HUES64 (cell line): ENCODE measurements at regions not wholly inside any gene's neighbourhood (a gene's known extent, or its start where the extent isn't known, plus 50 kb on each side); places are given as distances from the start of the nearest gene placed in this dataset.

Experiments
- H3K27ac ChIP-seq: 2 replicates; pipeline ENCODE4 v1.7.0; 2013; ENCODE audit warnings: low read depth, low read length, inconsistent platforms
- H3K27me3 ChIP-seq: 2 replicates; pipeline ENCODE4 v1.6.1; 2013; ENCODE audit warnings: mild to moderate bottlenecking, low read length; ENCODE audit not compliant: insufficient read depth
- H3K36me3 ChIP-seq: 2 replicates; pipeline ENCODE4 v1.6.1; 2013; ENCODE audit warnings: mild to moderate bottlenecking, low read length; ENCODE audit not compliant: insufficient read depth
- H3K4me1 ChIP-seq: 2 replicates; pipeline ENCODE4 v1.6.1; 2013; ENCODE audit warnings: mild to moderate bottlenecking, low read length, moderate library complexity; ENCODE audit not compliant: insufficient read depth
- H3K4me3 ChIP-seq: 2 replicates; pipeline ENCODE4 v1.5.1; 2013; ENCODE audit warnings: mild to moderate bottlenecking, low read length, moderate library complexity
- H3K9ac ChIP-seq: 2 replicates; pipeline ENCODE4 v1.6.1; 2013; ENCODE audit warnings: mild to moderate bottlenecking, low read depth, low read length
- H3K9me3 ChIP-seq: 2 replicates; pipeline ENCODE4 v1.6.1; 2013; ENCODE audit warnings: low read depth, low read length; ENCODE audit not compliant: insufficient read depth
- WGBS: fragments of 150-250, 120-280 bp; methylation state at CpG from one replicate; pipeline ENCODE4 v1.1.7; 2013; ENCODE audit warnings: missing lambda C conversion rate; 5-methylcytosine and 5-hydroxymethylcytosine counted together

DNA sequence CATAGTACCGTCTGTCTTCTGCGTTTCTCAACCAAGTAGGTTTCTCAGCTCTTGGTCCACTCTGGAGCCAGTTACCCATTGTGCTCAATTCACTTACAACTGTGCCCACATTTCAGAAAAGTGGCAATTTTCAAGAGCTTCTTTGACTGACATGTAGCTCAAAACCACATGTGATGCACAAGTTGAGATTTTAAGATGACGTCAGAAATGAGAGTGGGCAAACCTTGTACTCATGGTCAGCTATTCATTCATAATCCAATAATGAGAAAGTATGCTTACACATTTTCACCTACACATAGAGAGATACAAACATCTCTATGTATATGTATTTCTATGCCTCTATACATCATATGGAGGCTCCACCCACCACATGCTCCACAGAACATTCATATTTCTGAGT, 487.2 kb upstream of the AKR1E2 start:
- no peaks in the 10 kb centered on the region for H3K36me3 ChIP-seq
- no peaks in the 10 kb centered on the region for H3K27me3 ChIP-seq
- no peak overlapping the region for H3K27ac ChIP-seq
- 97% methylated on average over 3 of the region's 3 CpGs for whole genome bisulfite sequencing
- H3K4me1 ChIP-seq = peaks cover 8% of the 10 kb centered on the region; the same call in 1 of the 2 replicates
- no peak overlapping the region for H3K9ac ChIP-seq
- peaks cover 2% of the 10 kb centered on the region for H3K9me3 ChIP-seq
- H3K4me3 ChIP-seq = no peak overlapping the region

DNA sequence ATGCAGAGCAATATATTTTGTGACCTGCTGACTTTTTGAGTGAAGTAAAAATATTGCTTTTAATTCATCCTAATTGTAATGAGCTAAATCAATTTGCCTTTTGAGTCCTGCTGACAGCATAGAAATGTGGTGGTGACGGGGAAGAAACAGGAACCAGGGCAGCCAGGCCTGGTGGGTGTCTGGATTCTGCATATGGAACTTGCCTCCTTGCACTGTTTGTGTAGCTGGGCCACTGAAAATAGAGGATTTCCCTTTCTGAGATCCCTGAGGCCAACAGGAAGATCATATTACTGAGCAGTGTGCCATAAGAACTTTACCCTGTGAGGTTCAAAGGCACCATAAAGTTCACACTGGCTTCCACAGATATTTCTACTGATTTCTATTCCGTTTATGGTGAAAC, 488.4 kb upstream of the AKR1E2 start:
- 90% methylated on average over 2 of the region's 2 CpGs for WGBS
- H3K9me3 ChIP-seq = peaks cover 7% of the 10 kb centered on the region
- no peak overlapping the region for H3K4me3 ChIP-seq
- no peak overlapping the region for H3K9ac ChIP-seq
- peaks cover 8% of the 10 kb centered on the region; the same call in 1 of the 2 replicates for H3K4me1 ChIP-seq
- no peak overlapping the region for H3K27ac ChIP-seq
- no peaks in the 10 kb centered on the region for H3K36me3 ChIP-seq
- H3K27me3 ChIP-seq = no peaks in the 10 kb centered on the region

DNA sequence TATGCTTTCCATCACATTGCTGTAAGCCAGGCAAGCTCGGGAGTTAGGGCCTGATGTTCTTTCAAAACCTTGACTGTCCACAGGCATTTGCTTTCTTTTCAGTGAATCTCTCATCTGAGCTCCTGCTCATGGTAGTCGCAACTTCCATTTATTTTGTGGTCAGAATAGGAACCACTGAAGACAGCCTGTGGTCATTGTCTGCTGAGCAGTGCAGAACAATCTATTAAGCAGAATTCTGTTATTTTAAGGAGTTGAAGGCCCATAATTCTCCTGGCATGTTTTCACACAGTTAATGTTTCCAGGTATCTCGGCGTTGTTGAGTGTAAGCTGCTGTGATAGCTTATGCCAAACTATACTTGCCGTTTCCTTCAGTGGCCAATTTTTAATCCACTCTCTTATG, 491.1 kb upstream of the AKR1E2 start:
- H3K27ac ChIP-seq = no peak overlapping the region
- WGBS = 94% methylated on average over 5 of the region's 5 CpGs

DNA sequence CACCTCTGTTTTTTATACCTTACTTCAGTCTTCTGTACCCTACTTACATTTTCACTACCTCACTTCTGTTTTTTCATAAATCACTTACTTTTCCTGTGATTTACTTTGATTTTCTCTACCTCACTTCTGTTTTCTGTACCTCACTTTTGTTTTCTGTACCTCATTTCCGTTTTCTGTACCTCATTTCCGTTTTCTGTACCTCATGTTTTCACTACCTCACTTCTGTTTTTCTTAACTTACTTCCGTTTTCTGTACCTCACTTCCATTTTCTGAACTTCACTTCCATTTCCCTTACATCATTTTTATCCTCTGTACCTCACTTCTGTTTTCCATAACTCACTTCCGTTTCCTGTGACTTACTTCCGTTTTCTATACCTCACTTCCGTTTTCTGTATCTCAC, 492.0 kb upstream of the AKR1E2 start:
- H3K9me3 ChIP-seq = peaks cover 7% of the 10 kb centered on the region
- H3K4me1 ChIP-seq = peaks cover 11% of the 10 kb centered on the region
- H3K4me3 ChIP-seq = no peak overlapping the region
- H3K27me3 ChIP-seq = no peaks in the 10 kb centered on the region
- no peak overlapping the region for H3K27ac ChIP-seq
- H3K9ac ChIP-seq = no peak overlapping the region
- no peaks in the 10 kb centered on the region for H3K36me3 ChIP-seq
- 95% methylated on average over 6 of the region's 6 CpGs for WGBS

More for the DNA sequence above, 491.1 kb upstream of the AKR1E2 start:
- no peak overlapping the region for H3K4me3 ChIP-seq
- H3K4me1 ChIP-seq = peaks cover 11% of the 10 kb centered on the region
- no peaks in the 10 kb centered on the region for H3K36me3 ChIP-seq
- H3K9ac ChIP-seq = no peak overlapping the region
- H3K27me3 ChIP-seq = no peaks in the 10 kb centered on the region
- H3K9me3 ChIP-seq = peaks cover 7% of the 10 kb centered on the region

DNA sequence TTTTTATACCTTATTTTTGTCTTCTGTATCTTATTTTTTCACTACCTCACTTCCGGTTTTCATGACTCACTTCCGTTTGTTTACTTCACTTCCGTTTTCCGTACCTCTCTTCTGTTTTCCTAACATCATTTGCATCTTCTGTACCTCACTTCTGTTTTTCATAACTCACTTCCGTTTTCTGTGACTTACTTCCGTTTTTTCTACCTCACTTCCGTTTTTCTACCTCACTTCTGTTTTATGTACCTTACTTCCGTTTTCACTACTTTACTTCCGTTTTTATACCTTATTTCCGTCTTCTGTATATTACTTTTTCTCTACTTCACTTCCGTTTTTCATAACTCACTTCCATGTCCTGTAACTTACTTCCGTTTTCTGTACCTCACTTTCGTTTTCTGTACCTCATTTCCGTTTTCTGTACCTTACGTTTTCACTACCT, 492.5 kb upstream of the AKR1E2 start:
- 96% methylated on average over 15 of the region's 15 CpGs for WGBS
- no peak overlapping the region for H3K4me3 ChIP-seq
- H3K36me3 ChIP-seq = no peaks in the 10 kb centered on the region
- H3K4me1 ChIP-seq = peaks cover 11% of the 10 kb centered on the region
- H3K9ac ChIP-seq = no peak overlapping the region
- H3K27ac ChIP-seq = no peak overlapping the region
- no peaks in the 10 kb centered on the region for H3K27me3 ChIP-seq
- H3K9me3 ChIP-seq = peaks cover 7% of the 10 kb centered on the region

DNA sequence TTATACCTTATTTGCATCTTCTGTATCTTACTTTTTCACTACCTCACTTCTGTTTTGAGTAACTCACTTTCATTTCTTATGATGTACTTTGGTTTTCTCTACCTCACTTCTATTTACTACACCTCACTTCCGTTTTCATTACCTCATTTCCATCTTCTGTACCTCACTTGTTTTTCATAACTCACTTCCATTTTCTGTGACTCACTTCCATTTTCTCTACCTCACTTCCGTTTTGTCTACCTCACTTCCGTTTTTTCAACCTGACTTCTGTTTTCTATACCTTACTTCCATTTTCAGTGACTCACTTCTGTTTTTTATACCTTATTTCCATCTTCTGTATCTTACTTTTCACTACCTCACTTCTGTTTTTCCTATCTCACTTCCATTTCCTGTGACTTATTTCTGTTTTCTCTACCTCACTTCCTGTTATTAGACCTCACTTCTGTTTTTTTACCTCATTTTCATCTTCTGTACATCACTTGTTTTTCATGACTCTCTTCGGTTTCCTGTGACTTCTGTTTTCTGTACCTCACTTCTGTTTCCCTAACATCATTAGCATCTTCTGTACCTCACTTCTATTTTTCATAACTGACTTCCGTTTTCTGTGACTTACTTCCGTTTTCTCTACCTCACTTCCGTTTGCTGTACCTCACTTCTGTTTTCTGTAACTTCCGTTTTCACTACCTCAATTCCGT, 493.1 kb upstream of the AKR1E2 start:
- peaks cover 7% of the 10 kb centered on the region for H3K9me3 ChIP-seq
- H3K4me1 ChIP-seq = peaks cover 11% of the 10 kb centered on the region
- no peaks in the 10 kb centered on the region for H3K36me3 ChIP-seq
- no peak overlapping the region for H3K9ac ChIP-seq
- no peak overlapping the region for H3K27ac ChIP-seq
- no peak overlapping the region for H3K4me3 ChIP-seq
- no peaks in the 10 kb centered on the region for H3K27me3 ChIP-seq
- WGBS = 97% methylated on average over 9 of the region's 9 CpGs

DNA sequence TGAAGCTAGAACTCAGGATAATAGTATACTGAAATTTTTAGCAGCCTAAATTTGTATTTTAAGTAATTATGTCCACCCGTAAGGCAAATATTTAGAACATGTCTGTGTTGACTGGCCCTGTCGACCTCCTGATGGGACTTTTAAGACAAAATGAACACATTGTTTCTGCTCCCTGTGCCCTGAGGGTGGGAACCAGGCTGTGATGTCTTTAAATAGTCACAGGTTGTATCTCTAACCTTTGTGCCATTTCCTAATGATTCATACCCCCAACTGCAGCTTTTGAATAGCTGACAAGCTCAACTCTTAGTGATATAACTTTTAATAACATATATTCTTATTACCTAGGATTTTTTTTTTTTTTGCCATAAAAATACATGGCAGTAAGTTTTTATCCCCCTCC, 494.9 kb upstream of the AKR1E2 start:
- no peak overlapping the region for H3K4me3 ChIP-seq
- no peak overlapping the region for H3K9ac ChIP-seq
- H3K27ac ChIP-seq = no peak overlapping the region
- peaks cover 8% of the 10 kb centered on the region for H3K4me1 ChIP-seq
- H3K9me3 ChIP-seq = peaks cover 7% of the 10 kb centered on the region
- no peaks in the 10 kb centered on the region for H3K27me3 ChIP-seq
- no peaks in the 10 kb centered on the region for H3K36me3 ChIP-seq
- WGBS = 80% methylated on average over 2 of the region's 2 CpGs

DNA sequence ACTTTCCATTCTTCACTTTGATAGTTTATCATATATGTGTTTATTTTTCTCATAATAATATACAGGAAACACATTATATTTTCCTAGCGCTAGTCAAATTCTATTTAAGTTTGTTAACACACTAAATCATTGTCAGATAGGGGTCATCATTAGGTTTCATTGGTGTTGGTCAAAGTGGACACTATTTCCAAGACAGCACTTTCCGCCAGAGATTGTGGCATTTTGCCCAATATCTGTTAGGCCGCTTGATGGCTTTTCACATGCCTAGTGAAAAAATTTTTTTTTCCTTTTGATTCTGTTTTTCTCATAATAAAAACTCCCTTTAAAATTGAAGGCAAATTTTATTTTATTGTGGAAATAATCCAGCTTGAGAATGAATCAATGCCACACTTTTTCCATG, 495.4 kb upstream of the AKR1E2 start:
- peaks cover 6% of the 10 kb centered on the region for H3K4me1 ChIP-seq
- 92% methylated on average over 2 of the region's 3 CpGs for WGBS

DNA sequence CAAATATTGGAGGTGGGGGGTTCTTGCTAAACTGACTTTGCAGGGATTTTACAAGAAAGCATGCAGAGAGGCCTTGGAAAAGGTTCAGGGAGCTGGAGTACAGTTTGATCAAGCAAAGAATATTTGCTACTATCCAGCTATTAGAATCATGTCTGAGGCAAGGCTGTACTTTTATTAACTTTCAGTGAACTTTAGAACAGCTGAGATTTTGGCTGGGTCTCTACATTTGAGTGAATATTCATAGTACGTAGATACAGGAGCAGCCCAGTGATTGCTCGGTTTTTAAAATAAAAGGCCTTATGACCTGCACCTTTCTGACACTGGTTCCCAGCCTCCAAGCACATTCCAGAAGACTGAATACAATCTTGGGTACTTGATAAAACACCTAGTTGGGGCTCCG, 496.8 kb upstream of the AKR1E2 start:
- WGBS = 96% methylated on average over 3 of the region's 3 CpGs
- Histone ChIP-seq H3K36me3 (no peaks in the 10 kb centered on the region), H3K9me3 (peaks cover 7% of the 10 kb centered on the region), H3K4me1 (peaks cover 3% of the 10 kb centered on the region; the same call in 1 of the 2 replicates), H3K27ac (no peak overlapping the region), H3K9ac (no peak overlapping the region), H3K4me3 (no peak overlapping the region), H3K27me3 (no peaks in the 10 kb centered on the region)

More for the DNA sequence above, 495.4 kb upstream of the AKR1E2 start:
- H3K4me3 ChIP-seq = no peak overlapping the region
- H3K27ac ChIP-seq = no peak overlapping the region
- H3K9ac ChIP-seq = no peak overlapping the region
- H3K36me3 ChIP-seq = no peaks in the 10 kb centered on the region
- H3K9me3 ChIP-seq = peaks cover 7% of the 10 kb centered on the region
- no peaks in the 10 kb centered on the region for H3K27me3 ChIP-seq

DNA sequence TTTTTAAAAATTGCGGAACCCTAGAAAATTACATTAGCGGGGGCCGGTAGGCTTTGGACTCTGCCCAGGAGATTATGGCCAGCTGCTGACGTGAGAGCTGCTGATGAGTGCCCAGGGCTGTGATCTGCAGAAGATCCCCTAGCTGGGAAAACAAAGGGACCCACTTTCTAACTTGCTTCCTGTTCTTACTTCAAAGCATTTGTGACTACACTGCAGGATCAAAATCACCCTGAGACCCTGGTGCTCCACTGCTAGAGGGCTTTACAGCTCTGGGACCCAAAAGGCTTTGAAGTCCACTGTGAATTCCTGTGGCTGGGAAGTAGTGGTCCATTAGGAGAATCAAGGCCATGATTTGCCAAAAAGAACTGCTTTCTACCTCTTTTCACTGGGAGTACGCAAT, 499.4 kb upstream of the AKR1E2 start:
- Histone ChIP-seq H3K4me3 (no peak overlapping the region), H3K9ac (no peak overlapping the region)
- 96% methylated on average over 5 of the region's 5 CpGs for WGBS

DNA sequence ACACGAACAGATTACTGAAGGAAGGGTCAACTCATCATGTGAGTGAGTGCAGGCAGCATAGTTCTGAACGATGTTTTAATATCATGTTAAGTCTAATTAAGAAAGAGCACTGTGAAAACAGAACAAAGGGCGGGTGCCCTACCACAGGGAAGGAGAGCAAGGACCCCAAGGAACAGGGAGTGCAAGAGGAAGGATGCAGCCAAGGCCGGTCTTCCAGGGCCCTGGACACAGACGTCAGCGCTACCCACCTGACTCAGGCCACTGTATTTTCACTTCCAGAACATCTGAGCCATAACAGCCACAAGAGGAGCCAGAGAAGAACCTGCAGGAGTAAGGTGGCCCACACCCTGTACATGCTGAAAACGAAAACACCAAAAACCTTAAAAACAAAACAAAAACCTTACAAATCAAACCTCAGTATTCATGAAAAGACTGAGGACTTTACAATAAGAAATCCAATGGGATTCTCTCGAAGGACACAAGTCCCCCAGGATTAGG, 506.1 kb upstream of the AKR1E2 start:
- Histone ChIP-seq H3K27me3 (no peaks in the 10 kb centered on the region), H3K36me3 (no peaks in the 10 kb centered on the region), H3K27ac (no peak overlapping the region), H3K9ac (no peak overlapping the region), H3K4me3 (no peak overlapping the region), H3K4me1 (no peaks in the 10 kb centered on the region), H3K9me3 (no peaks in the 10 kb centered on the region)
- WGBS = 94% methylated on average over 8 of the region's 8 CpGs

More for the DNA sequence above, 499.4 kb upstream of the AKR1E2 start:
- Histone ChIP-seq H3K27ac (no peak overlapping the region), H3K36me3 (no peaks in the 10 kb centered on the region), H3K9me3 (no peaks in the 10 kb centered on the region), H3K27me3 (no peaks in the 10 kb centered on the region), H3K4me1 (peaks cover 3% of the 10 kb centered on the region; the same call in 1 of the 2 replicates)
